B cell (primary cell): ENCODE measurements at regions not wholly inside any gene's neighbourhood (a gene's known extent, or its start where the extent isn't known, plus 50 kb on each side); places are given as distances from the start of the nearest gene placed in this dataset.

ENCODE experiments used
- ATAC-seq: fragments of 200-7000 bp; cut with Tn5 transposase; one replicate; pipeline ENCODE4 v1.10.0; 2021; ENCODE audit warnings: low read depth, mild to moderate bottlenecking, moderate number of reproducible peaks, moderate library complexity
- CTCF ChIA-PET: fragments of 350-600 bp; sonication (Branson Sonifier 250); formaldehyde crosslinking; loops from one replicate; lab custom pipeline; 2021; ENCODE audit warnings: antibody characterized with exemption, inconsistent platforms; lab: Charles Lee
- POLR2A ChIA-PET: fragments of 350-600 bp; sonication (Branson Sonifier 250); formaldehyde crosslinking; loops from one replicate; lab custom pipeline; 2021; ENCODE audit warnings: antibody characterized with exemption; lab: Charles Lee
- DNase-seq: peaks from one replicate; pipeline ENCODE4 v3.0.0; 2013
- H2AFZ ChIP-seq: 2 replicates; pipeline ENCODE4 v1.6.1; 2012; ENCODE audit warnings: mild to moderate bottlenecking, low read depth, low read length; ENCODE audit not compliant: insufficient read depth, poor library complexity, severe bottlenecking
- H3K27ac ChIP-seq, 2 donors: 1 replicate in 1 of 2; 2 replicates in 1 of 2; pipeline ENCODE4 v1.5.1; 2012 to 2013; ENCODE audit warnings: low read length in 2 of 2, mild to moderate bottlenecking in 2 of 2, moderate library complexity in 1 of 2
- H3K27me3 ChIP-seq, 4 experiments: fragments of 200-600 bp in 1 of 4; sonication (generic) in 1 of 4; replicated peaks in 1 of 4; 1 replicate in 2 of 4; 2 replicates in 2 of 4; pipeline versions ENCODE4 v1.6.1 to v1.7.0; 2013 to 2016; ENCODE audit warnings: low read length in 3 of 4, mild to moderate bottlenecking in 2 of 4, mixed read lengths in 1 of 4, moderate library complexity in 1 of 4; ENCODE audit not compliant: insufficient read depth in 4 of 4, control insufficient read depth in 3 of 4; ENCODE audit errors: control extremely low read depth in 1 of 4
- H3K36me3 ChIP-seq, 2 experiments: replicated peaks in 1 of 2; 1 replicate in 1 of 2; 2 replicates in 1 of 2; pipeline versions ENCODE4 v1.6.1 to v1.7.1; 2013; ENCODE audit warnings: low read length in 1 of 2; ENCODE audit not compliant: insufficient read depth in 2 of 2, control insufficient read depth in 1 of 2; ENCODE audit errors: control extremely low read depth in 1 of 2, extremely low read depth in 1 of 2
- H3K4me1 ChIP-seq, 2 donors: fragments of 200-600 bp in 1 of 2; sonication (generic) in 1 of 2; 1 replicate in 1 of 2; 2 replicates in 1 of 2; pipeline versions ENCODE4 v1.5.1 to v1.6.1; 2013 to 2017; ENCODE audit warnings: low read length in 2 of 2; ENCODE audit not compliant: control insufficient read depth in 2 of 2, insufficient read depth in 2 of 2
- H3K4me2 ChIP-seq: replicated peaks from 2 replicates; pipeline ENCODE3; 2012; ENCODE audit warnings: mild to moderate bottlenecking, low read depth, low read length; ENCODE audit not compliant: poor library complexity, severe bottlenecking
- H3K4me3 ChIP-seq, 5 experiments: fragments of 200-600 bp in 1 of 5; sonication (generic) in 1 of 5; 1 replicate in 3 of 5; 2 replicates in 2 of 5; pipeline versions ENCODE4 v1.5.1 to v1.7.0; 2011 to 2016; ENCODE audit warnings: low read length in 4 of 5, mild to moderate bottlenecking in 4 of 5, low read depth in 2 of 5, control low read depth in 1 of 5, moderate library complexity in 1 of 5; ENCODE audit not compliant: insufficient read depth in 1 of 5; ENCODE audit errors: control extremely low read depth in 1 of 5, extremely low read depth in 1 of 5
- H3K79me2 ChIP-seq: fragments of 200-600 bp; sonication (generic); one replicate; pipeline ENCODE4 v1.6.0; 2016; ENCODE audit warnings: low read length; ENCODE audit not compliant: control insufficient read depth, insufficient read depth
- H3K9ac ChIP-seq: fragments of 200-600 bp; sonication (generic); 2 replicates; pipeline ENCODE4 v1.6.1; 2017; ENCODE audit warnings: mild to moderate bottlenecking, low read length, moderate library complexity
- H3K9me3 ChIP-seq, 3 donors: one replicate each; pipeline versions ENCODE4 v1.6.1 to v1.7.1; 2013; ENCODE audit warnings: low read length in 2 of 3; ENCODE audit not compliant: control insufficient read depth in 2 of 3, insufficient read depth in 1 of 3; ENCODE audit errors: control extremely low read depth in 1 of 3
- H4K20me1 ChIP-seq: 2 replicates; pipeline ENCODE4 v1.6.0; 2012; ENCODE audit warnings: mild to moderate bottlenecking, low read length; ENCODE audit not compliant: insufficient read depth, control insufficient read depth, poor library complexity, severe bottlenecking
- H3K27ac Mint-ChIP-seq: one replicate; pipeline ENCODE4 v1.8.0; 2021; ENCODE audit warnings: mixed read lengths
- H3K27me3 Mint-ChIP-seq: one replicate; pipeline ENCODE4 v1.8.0; 2021; ENCODE audit warnings: mixed read lengths
- H3K4me1 Mint-ChIP-seq: one replicate; pipeline ENCODE4 v1.8.0; 2021; ENCODE audit warnings: mixed read lengths
- H3K4me3 Mint-ChIP-seq: one replicate; pipeline ENCODE4 v1.8.0; 2021; ENCODE audit warnings: mixed read lengths
- H3K9me3 Mint-ChIP-seq: one replicate; pipeline ENCODE4 v1.8.0; 2022; ENCODE audit warnings: mixed read lengths; ENCODE audit not compliant: insufficient read depth
- EZH2 ChIP-seq: IDR thresholded peaks from 2 replicates; pipeline ENCODE4 v1.6.1; 2012; ENCODE audit warnings: borderline replicate concordance, low read depth, mild to moderate bottlenecking, moderate library complexity, low read length; ENCODE audit not compliant: insufficient read depth, poor library complexity, severe bottlenecking
- WGBS: methylation state at CpG from one replicate; pipeline ENCODE4 v1.1.5; 2013; ENCODE audit warnings: missing lambda C conversion rate; ENCODE audit not compliant: insufficient coverage; 5-methylcytosine and 5-hydroxymethylcytosine counted together
- intact Hi-C: fragments of 100-400 bp; cut with micrococcal nuclease; formaldehyde crosslinking; loops from one replicate; pipeline ENCODE4 v1.10.0; 2022
- TF ChIP-seq, protein P1 (sequence below): fragments of 200-600 bp; IDR thresholded peaks from one replicate; pipeline ENCODE4 v1.8.0; 2022; ENCODE audit warnings: antibody characterized with exemption, mild to moderate bottlenecking

DNA sequence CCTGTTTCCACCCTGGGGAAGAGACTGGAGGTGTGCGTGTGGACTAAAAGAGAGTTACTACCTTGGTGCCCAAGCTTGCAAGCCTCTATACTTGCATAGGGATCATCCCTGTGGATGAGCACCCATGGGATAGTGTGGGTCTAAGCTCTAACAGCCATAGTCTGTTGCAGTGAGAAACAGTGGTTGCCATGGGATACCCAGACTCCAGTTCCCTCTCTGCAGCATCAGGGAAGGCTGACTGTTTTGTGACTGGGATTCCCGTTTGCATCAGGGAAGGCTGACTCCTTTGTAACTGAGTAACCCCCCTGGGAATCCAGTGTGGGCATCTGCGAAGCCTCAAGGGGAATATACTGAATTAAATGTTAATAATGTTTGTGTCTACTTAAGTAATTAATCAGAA, 196.1 kb downstream of the ZNF621 start:
- no peaks in the 10 kb centered on the region for H3K27me3 ChIP-seq
- Mint-ChIP-seq H3K27ac (no peak overlapping the region), H3K9me3 (no peaks in the 10 kb centered on the region), H3K4me1 (peaks cover 26% of the 10 kb centered on the region), H3K27me3 (no peaks in the 10 kb centered on the region), H3K4me3 (no peak overlapping the region)
- H3K9me3 ChIP-seq: no peaks in the 10 kb centered on the region
- POLR2A ChIA-PET: no interaction called here
- H2AFZ ChIP-seq: no peak overlapping the region
- no peak for DNase-seq
- H3K4me1 ChIP-seq: peaks cover 14% of the 10 kb centered on the region in 2 donors
- no peak overlapping the region for H3K4me3 ChIP-seq
- no peaks in the 10 kb centered on the region for H3K36me3 ChIP-seq
- intact Hi-C loops: no loop called here
- H3K27ac ChIP-seq: no peak overlapping the region
- no peaks in the 10 kb centered on the region for H4K20me1 ChIP-seq
- TF ChIP-seq, protein P1, sequence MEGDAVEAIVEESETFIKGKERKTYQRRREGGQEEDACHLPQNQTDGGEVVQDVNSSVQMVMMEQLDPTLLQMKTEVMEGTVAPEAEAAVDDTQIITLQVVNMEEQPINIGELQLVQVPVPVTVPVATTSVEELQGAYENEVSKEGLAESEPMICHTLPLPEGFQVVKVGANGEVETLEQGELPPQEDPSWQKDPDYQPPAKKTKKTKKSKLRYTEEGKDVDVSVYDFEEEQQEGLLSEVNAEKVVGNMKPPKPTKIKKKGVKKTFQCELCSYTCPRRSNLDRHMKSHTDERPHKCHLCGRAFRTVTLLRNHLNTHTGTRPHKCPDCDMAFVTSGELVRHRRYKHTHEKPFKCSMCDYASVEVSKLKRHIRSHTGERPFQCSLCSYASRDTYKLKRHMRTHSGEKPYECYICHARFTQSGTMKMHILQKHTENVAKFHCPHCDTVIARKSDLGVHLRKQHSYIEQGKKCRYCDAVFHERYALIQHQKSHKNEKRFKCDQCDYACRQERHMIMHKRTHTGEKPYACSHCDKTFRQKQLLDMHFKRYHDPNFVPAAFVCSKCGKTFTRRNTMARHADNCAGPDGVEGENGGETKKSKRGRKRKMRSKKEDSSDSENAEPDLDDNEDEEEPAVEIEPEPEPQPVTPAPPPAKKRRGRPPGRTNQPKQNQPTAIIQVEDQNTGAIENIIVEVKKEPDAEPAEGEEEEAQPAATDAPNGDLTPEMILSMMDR: no peak
- TF ChIP-seq EZH2: no peak
- H3K79me2 ChIP-seq: no peaks in the 10 kb centered on the region
- WGBS: 75% methylated on average over 1 of the region's 3 CpGs
- no peak overlapping the region for H3K4me2 ChIP-seq
- no peak overlapping the region for H3K9ac ChIP-seq
- CTCF ChIA-PET: interaction anchor here (0.6 kb wide), 1 partner anchor 1159 kb away, joined by 3 read pairs; no protein-coding TSS in a partner anchor
- no peak for ATAC-seq

- Histone ChIP-seq H3K79me2 (no peaks in the 10 kb centered on the region), H3K9me3 (no peaks in the 10 kb centered on the region), H4K20me1 (no peaks in the 10 kb centered on the region), H3K4me2 (no peak overlapping the region), H3K4me1 (peaks cover 5 to 9% of the 10 kb centered on the region in 2 donors), H3K27me3 (no peaks in the 10 kb centered on the region), H2AFZ (no peak overlapping the region), H3K9ac (no peak overlapping the region), H3K4me3 (no peak overlapping the region), H3K36me3 (no peaks in the 10 kb centered on the region), H3K27ac (no peak overlapping the region)
- ATAC-seq (no peak), DNase-seq (no peak)
- H3K4me3 Mint-ChIP-seq: no peak overlapping the region
- ChIA-PET POLR2A (no interaction called here), CTCF (no interaction called here)
- TF ChIP-seq, protein P1: no peak
- no peak for TF ChIP-seq EZH2
- intact Hi-C loops: no loop called here
- H3K9me3 Mint-ChIP-seq: no peaks in the 10 kb centered on the region
- peaks cover 13% of the 10 kb centered on the region for H3K4me1 Mint-ChIP-seq
- no peak overlapping the region for H3K27ac Mint-ChIP-seq
- no peaks in the 10 kb centered on the region for H3K27me3 Mint-ChIP-seq
These were observed 198.4 kb downstream of the ZNF621 start for GRCh38 chr3:40723083-40723660.
